Subcutaneous abdominal adipose tissue (tissue), 5 donors: ENCODE measurements at regions not wholly inside any gene's neighbourhood (a gene's known extent, or its start where the extent isn't known, plus 50 kb on each side); places are given as distances from the start of the nearest gene placed in this dataset.

Experiments used
- H3K27ac ChIP-seq: one replicate; pipeline ENCODE4 v1.7.0; 2013; ENCODE audit warnings: low read depth, mild to moderate bottlenecking, inconsistent platforms, low read length, moderate library complexity
- H3K27me3 ChIP-seq, 5 donors: one replicate each; pipeline ENCODE4 v1.7.0; 2013; ENCODE audit warnings: low read length in 5 of 5, inconsistent platforms in 1 of 5; ENCODE audit not compliant: control insufficient read depth in 5 of 5, insufficient read depth in 4 of 5
- H3K36me3 ChIP-seq, 5 donors: one replicate each; pipeline ENCODE4 v1.7.0; 2013; ENCODE audit warnings: low read length in 5 of 5; ENCODE audit not compliant: control insufficient read depth in 5 of 5, insufficient read depth in 5 of 5
- H3K4me1 ChIP-seq, 5 donors: one replicate each; pipeline ENCODE4 v1.7.0; 2013; ENCODE audit warnings: low read length in 5 of 5, mild to moderate bottlenecking in 3 of 5, moderate library complexity in 1 of 5; ENCODE audit not compliant: control insufficient read depth in 5 of 5, insufficient read depth in 5 of 5
- H3K4me3 ChIP-seq, 5 donors: one replicate each; pipeline ENCODE4 v1.7.0; 2013; ENCODE audit warnings: low read length in 5 of 5, low read depth in 1 of 5
- H3K9ac ChIP-seq, 5 donors: one replicate each; pipeline ENCODE4 v1.7.0; 2013; ENCODE audit warnings: low read length in 5 of 5, mild to moderate bottlenecking in 4 of 5, moderate library complexity in 3 of 5
- H3K9me3 ChIP-seq, 5 donors: one replicate each; pipeline ENCODE4 v1.7.0; 2013; ENCODE audit warnings: low read length in 5 of 5; ENCODE audit not compliant: control insufficient read depth in 5 of 5
- donor health status: healthy.
- donor health status: healthy.
- donor health status: healthy.
- donor health status: healthy.
- donor health status: healthy.

DNA sequence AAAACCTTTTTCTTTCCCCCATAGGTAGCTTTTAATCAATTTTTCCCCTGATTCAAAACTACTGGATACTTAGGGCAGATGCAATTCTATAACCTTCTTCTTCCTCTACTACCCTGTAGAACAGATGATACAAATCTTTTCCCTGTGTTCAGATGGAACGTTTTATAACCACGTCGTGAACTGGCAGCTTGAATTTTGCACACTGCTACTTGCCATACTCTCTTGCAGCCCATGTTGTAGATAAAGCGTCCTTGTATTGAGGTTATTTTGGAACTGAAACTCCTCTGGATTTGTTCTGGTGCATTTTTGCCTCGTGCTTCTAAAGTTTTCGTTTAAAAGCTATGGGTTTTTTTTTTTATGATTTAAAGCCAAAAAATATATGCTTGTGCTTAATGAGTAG lies 440.2 kb downstream of the RFPL4B start:
- no peak overlapping the region for H3K9ac ChIP-seq
- no peaks in the 10 kb centered on the region for H3K27me3 ChIP-seq
- H3K4me3 ChIP-seq: no peak overlapping the region
- H3K36me3 ChIP-seq: no peaks in the 10 kb centered on the region
- no peak overlapping the region for H3K27ac ChIP-seq
- no peaks in the 10 kb centered on the region for H3K4me1 ChIP-seq
- H3K9me3 ChIP-seq: peaks cover 0 to under 1% (median 0%) of the 10 kb centered on the region in 5 donors

DNA sequence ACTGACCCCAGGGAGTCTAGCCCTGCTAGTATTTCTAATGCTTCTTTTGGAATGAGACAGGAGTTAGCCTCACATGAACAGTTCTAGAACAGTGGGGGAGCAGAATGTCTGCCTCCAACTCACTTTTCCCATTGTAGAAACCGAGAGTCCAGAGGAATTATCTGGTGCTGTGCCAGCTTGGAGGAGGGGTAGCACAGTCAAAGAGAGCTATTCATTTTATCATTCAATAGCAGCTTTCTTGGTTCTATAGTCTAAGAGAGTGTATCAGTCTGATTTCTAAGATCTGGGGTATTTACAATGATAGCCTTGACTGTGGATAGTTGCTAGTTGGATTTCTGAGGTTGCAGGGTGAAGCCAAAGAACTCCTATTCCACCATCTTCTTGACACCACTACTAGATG lies 448.2 kb downstream of the RFPL4B start:
- no peaks in the 10 kb centered on the region for H3K36me3 ChIP-seq
- H3K9ac ChIP-seq: no peak overlapping the region
- H3K4me1 ChIP-seq: no peaks in the 10 kb centered on the region
- H3K9me3 ChIP-seq: peaks cover 0 to 7% (median 3%) of the 10 kb centered on the region in 5 donors
- H3K27me3 ChIP-seq: no peaks in the 10 kb centered on the region
- no peak overlapping the region for H3K27ac ChIP-seq
- H3K4me3 ChIP-seq: no peak overlapping the region

- H3K4me3 ChIP-seq: no peak overlapping the region
- H3K27me3 ChIP-seq: no peaks in the 10 kb centered on the region
- H3K9ac ChIP-seq: no peak overlapping the region
- no peak overlapping the region for H3K27ac ChIP-seq
- H3K36me3 ChIP-seq: no peaks in the 10 kb centered on the region
- H3K4me1 ChIP-seq: no peaks in the 10 kb centered on the region
- H3K9me3 ChIP-seq: peaks cover 0 to 7% (median 3%) of the 10 kb centered on the region in 5 donors
Measured at GRCh38 chr6:112796712-112797111, 449.6 kb downstream of the RFPL4B start.

DNA sequence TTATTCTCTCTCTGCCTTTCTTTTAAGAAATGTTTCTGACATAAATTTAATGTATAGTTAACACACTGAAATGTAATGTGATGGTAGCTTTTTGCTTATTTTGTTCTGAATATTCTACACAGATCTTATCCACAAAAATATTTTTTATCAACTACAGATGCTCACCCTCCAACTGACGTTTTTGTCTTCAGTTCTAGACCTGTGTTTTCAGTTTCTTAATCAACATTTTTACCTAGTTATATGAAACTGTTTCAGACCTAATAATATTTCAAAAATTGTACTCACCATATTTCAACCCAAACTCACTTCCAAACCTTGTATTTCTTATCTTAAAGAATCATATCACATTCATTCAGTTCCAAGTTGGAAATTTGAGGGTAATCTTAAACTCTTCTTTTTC lies 452.8 kb downstream of the RFPL4B start:
- Histone ChIP-seq H3K36me3 (no peaks in the 10 kb centered on the region), H3K4me1 (no peaks in the 10 kb centered on the region), H3K27ac (no peak overlapping the region), H3K9me3 (no peaks in the 10 kb centered on the region), H3K27me3 (no peaks in the 10 kb centered on the region), H3K9ac (no peak overlapping the region), H3K4me3 (no peak overlapping the region)

GRCh38 chr6:112800439-112800838 lies 453.3 kb downstream of the RFPL4B start:
- no peak overlapping the region for H3K9ac ChIP-seq
- H3K27me3 ChIP-seq: no peaks in the 10 kb centered on the region

GRCh38 chr6:112800916-112801315 lies 453.8 kb downstream of the RFPL4B start:
- Histone ChIP-seq H3K9ac (no peak overlapping the region), H3K36me3 (no peaks in the 10 kb centered on the region), H3K27me3 (no peaks in the 10 kb centered on the region), H3K9me3 (no peaks in the 10 kb centered on the region), H3K4me1 (no peaks in the 10 kb centered on the region), H3K27ac (no peak overlapping the region), H3K4me3 (no peak overlapping the region)

More at GRCh38 chr6:112800439-112800838, 453.3 kb downstream of the RFPL4B start:
- Histone ChIP-seq H3K36me3 (no peaks in the 10 kb centered on the region), H3K27ac (no peak overlapping the region), H3K4me3 (no peak overlapping the region), H3K4me1 (no peaks in the 10 kb centered on the region), H3K9me3 (no peaks in the 10 kb centered on the region)

GRCh38 chr6:112801468-112802080 lies 454.4 kb downstream of the RFPL4B start:
- no peak overlapping the region for H3K27ac ChIP-seq
- no peaks in the 10 kb centered on the region for H3K36me3 ChIP-seq
- H3K9ac ChIP-seq: no peak overlapping the region
- H3K9me3 ChIP-seq: no peaks in the 10 kb centered on the region
- H3K27me3 ChIP-seq: no peaks in the 10 kb centered on the region
- H3K4me1 ChIP-seq: no peaks in the 10 kb centered on the region
- H3K4me3 ChIP-seq: no peak overlapping the region

DNA sequence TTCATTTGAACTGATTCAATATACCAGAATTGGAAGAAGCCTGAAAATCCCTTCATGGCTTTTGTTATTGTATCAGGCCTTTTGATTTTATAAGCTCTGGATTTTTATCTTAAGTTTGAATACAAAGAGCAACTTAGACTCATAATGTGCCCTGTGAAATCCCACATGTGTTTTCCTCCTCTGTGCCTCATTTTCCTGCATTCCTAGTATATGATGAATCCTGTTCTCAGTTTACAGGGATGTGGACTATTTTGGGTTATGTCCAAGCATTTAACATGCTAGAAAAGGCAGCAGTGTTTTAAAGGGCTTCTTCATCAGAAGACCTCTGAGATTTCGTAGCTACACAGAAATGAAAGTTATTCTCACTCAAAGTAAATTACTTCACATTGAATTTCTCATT lies 455.0 kb downstream of the RFPL4B start:
- Histone ChIP-seq H3K4me1 (no peaks in the 10 kb centered on the region), H3K36me3 (no peaks in the 10 kb centered on the region), H3K9ac (no peak overlapping the region), H3K4me3 (no peak overlapping the region), H3K27ac (no peak overlapping the region), H3K27me3 (no peaks in the 10 kb centered on the region), H3K9me3 (no peaks in the 10 kb centered on the region)

GRCh38 chr6:112804638-112805330 lies 457.7 kb downstream of the RFPL4B start:
- no peak overlapping the region for H3K9ac ChIP-seq
- H3K9me3 ChIP-seq: no peaks in the 10 kb centered on the region
- H3K4me1 ChIP-seq: no peaks in the 10 kb centered on the region
- H3K27me3 ChIP-seq: no peaks in the 10 kb centered on the region
- no peak overlapping the region for H3K27ac ChIP-seq
- H3K36me3 ChIP-seq: no peaks in the 10 kb centered on the region
- no peak overlapping the region for H3K4me3 ChIP-seq

DNA sequence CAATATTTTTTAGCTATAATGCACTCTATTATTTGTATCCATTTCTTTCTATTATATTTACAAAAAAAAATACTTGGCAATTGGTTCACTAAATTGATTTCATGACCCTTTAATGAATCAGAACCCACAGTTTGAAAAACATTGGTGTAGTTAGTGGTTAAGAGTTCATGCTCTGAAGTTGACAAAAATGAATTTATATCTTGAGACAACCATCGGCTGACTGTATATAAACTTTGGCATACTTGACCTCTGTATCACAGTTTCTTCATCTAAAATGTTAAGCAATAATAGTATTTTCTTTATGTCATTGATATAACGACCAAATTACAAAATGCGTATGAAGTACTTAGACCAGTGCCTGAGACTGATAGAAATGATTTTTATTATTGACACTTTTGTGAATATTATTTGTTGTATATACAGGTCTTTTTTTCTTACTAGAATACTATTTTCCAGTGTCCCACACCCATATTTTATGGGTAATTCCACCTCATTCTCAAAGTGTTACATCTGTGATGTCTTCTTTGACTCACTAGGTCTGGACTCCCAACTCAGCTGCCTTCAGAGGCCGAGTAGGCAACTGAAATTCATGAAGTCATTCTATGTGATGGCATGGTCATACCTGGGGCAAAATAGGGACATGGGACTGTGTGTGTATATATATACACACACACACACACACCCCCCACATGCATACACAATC lies 459.2 kb downstream of the RFPL4B start:
- H3K27ac ChIP-seq: no peak overlapping the region
- no peak overlapping the region for H3K9ac ChIP-seq
- no peaks in the 10 kb centered on the region for H3K27me3 ChIP-seq
- no peaks in the 10 kb centered on the region for H3K4me1 ChIP-seq
- H3K4me3 ChIP-seq: no peak overlapping the region
- no peaks in the 10 kb centered on the region for H3K36me3 ChIP-seq
- no peaks in the 10 kb centered on the region for H3K9me3 ChIP-seq
